ENCODE measurements at regions not wholly inside any gene's neighbourhood (a gene's known extent, or its start where the extent isn't known, plus 50 kb on each side); places are given as distances from the start of the nearest gene placed in this dataset.
"Not testable (repeated sequence)": the region's sequence is repeated elsewhere in the genome, so short reads cannot be mapped to it uniquely, and the experiment has no call there.

DNA sequence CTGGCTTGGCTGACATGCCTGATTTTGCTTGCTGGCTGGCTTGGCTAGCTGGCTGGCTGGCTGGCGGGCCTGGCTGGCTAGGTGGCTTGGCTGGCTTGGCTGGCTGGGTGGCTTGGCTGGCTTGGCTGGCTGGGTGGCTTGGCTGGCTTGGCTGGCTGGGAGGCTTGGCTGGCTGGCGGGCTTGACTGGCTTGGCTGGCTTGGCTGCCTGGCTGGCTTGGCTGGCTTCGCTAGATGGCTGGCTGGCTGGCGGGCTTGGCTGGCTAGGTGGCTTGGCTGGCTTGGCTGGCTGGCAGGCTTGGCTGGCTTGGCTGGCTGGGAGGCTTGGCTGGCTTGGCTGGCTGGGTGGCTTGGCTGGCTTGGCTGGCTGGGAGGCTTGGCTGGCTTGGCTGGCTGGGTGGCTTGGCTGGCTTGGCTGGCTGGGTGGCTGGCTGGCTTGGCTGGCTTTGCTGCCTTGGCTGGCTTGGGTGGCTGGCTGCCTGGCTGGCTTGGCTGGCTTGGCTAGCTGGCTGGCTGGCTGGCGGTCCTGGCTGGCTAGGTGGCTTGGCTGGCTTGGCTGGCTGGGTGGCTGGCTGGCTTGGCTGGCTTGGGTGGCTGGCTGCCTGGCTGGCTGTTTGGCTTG lies 2827.0 kb downstream of the RPIA start:
- not testable (repeated sequence) for H3K4me3 ChIP-seq (ENCODE audit: low read length)

DNA sequence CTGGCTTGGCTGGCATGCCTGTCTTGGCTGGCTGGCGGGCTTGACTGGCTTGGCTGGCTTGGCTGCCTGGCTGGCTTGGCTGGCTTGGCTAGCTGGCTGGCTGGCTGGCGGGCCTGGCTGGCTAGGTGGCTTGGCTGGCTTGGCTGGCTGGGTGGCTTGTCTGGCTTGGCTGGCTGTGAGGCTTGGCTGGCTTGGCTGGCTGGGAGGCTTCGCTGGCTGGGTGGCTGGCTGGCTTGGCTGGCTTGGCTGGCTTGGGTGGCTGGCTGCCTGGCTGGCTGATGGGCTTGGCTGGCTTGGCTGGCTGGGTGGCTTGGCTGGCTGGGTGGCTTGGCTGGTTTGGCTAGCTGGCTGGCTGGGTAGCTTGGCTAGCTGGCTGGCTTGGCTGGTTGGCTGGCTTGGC lies 2827.9 kb downstream of the RPIA start:
- H3K4me3 ChIP-seq (ENCODE audit: low read length), result not testable (repeated sequence)

DNA sequence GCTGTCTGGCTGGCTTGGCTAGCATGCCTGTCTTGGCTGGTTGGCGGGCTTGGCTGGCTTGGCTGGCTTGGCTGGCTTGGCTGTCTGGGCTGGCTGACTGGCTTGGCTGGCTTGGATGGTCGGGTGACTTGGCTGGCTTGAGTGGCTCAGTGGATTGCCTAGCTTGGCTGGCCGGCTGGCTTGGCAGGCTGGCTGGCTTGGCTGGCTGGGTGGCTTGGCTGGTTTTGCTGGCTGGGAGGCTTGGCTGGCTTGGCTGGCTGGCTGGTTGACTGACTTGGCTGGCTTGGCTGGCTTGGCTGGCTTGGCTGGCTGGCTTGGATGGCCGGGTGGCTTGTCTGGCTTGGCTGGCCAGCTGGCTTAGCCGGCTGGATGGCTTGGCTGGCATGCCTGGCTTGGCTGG lies 2828.4 kb downstream of the RPIA start:
- H3K4me3 ChIP-seq (ENCODE audit: low read length), result not testable (repeated sequence)

DNA sequence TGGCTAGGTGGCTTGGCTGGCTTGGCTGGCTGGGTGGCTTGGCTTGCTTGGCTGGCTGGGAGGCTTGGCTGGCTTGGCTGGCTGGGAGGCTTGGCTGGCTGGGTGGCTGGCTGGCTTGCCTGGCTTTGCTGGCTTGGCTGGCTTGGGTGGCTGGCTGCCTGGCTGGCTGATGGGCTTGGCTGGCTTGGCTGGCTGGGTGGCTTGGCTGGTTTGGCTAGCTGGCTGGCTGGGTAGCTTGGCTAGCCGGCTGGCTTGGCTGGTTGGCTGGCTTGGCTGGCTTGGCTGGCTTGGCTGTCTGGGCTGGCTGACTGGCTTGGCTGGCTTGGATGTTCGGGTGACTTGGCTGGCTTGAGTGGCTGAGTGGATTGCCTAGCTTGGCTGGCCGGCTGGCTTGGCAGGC lies 2829.1 kb downstream of the RPIA start:
- not testable (repeated sequence) for H3K4me3 ChIP-seq (ENCODE audit: low read length)

DNA sequence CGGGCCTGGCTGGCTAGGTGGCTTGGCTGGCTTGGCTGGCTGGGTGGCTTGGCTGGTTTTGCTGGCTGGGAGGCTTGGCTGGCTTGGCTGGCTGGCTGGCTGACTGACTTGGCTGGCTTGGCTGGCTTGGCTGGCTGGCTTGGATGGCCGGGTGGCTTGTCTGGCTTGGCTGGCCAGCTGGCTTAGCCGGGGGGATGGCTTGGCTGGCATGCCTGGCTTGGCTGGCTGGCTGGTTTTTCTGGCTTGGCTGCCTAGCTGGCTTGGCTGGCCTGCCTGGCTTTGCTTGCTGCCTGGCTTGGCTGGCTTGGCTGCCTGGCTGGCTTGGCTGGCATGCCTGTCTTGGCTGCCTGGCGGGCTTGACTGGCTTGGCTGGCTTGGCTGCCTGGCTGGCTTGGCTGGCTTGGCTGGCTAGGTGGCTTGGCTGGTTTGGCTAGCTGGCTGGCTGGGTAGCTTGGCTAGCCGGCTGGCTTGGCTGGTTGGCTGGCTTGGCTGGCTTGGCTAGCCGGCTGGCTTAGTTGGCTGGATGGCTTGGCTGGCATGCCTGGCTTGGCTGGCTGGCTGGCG lies 2829.6 kb downstream of the RPIA start:
- H3K4me3 ChIP-seq (ENCODE audit: low read length), result not testable (repeated sequence)

DNA sequence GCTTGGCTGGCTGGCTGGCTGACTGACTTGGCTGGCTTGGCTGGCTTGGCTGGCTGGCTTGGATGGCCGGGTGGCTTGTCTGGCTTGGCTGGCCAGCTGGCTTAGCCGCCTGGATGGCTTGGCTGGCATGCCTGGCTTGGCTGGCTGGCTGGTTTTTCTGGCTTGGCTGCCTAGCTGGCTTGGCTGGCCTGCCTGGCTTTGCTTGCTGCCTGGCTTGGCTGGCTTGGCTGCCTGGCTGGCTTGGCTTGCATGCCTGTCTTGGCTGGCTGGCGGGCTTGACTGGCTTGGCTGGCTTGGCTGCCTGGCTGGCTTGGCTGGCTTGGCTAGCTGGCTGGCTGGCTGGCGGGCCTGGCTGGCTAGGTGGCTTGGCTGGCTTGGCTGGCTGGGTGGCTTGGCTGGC lies 2830.5 kb downstream of the RPIA start:
- H3K4me3 ChIP-seq (ENCODE audit: low read length), result not testable (repeated sequence)

DNA sequence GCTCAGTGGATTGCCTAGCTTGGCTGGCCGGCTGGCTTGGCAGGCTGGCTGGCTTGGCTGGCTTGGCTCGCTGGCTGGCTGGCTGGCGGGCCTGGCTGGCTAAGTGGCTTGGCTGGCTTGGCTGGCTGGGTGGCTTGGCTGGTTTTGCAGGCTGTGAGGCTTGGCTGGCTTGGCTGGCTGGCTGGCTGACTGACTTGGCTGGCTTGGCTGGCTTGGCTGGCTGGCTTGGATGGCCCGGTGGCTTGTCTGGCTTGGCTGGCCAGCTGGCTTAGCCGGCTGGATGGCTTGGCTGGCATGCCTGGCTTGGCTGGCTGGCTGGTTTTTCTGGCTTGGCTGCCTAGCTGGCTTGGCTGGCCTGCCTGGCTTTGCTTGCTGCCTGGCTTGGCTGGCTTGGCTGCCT lies 2831.4 kb downstream of the RPIA start:
- not testable (repeated sequence) for H3K4me3 ChIP-seq (ENCODE audit: low read length)

DNA sequence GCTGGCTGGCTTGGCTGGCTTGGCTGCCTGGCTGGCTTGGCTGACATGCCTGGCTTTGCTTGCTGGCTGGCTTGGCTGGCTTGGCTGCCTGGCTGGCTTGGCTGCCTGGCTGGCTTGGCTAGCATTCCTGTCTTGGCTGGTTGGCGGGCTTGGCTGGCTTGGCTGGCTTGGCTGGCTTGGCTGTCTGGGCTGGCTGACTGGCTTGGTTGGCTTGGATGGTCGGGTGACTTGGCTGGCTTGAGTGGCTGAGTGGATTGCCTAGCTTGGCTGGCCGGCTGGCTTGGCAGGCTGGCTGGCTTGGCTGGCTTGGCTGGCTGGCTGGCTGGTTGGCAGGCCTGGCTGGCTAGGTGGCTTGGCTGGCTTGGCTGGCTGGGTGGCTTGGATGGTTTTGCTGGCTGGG lies 2832.3 kb downstream of the RPIA start:
- not testable (repeated sequence) for H3K4me3 ChIP-seq (ENCODE audit: low read length)

DNA sequence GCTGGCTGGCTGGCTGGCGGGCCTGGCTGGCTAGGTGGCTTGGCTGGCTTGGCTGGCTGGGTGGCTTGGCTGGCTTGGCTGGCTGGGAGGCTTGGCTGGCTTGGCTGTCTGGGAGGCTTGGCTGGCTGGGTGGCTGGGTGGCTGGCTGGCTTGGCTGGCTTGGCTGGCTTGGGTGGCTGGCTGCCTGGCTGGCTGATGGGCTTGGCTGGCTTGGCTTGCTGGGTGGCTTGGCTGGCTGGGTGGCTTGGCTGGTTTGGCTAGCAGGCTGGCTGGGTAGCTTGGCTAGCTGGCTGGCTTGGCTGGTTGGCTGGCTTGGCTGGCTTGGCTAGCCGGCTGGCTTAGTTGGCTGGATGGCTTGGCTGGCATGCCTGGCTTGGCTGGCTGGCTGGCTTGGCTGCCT lies 2834.1 kb downstream of the RPIA start:
- not testable (repeated sequence) for H3K4me3 ChIP-seq (ENCODE audit: low read length)

DNA sequence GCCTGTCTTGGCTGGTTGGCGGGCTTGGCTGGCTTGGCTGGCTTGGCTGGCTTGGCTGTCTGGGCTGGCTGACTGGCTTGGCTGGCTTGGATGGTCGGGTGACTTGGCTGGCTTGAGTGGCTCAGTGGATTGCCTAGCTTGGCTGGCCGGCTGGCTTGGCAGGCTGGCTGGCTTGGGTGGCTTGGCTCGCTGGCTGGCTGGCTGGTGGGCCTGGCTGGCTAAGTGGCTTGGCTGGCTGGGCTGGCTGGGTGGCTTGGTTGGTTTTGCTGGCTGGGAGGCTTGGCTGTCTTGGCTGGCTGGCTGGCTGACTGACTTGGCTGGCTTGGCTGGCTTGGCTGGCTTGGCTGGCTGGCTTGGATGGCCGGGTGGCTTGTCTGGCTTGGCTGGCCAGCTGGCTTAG lies 2834.6 kb downstream of the RPIA start:
- not testable (repeated sequence) for H3K4me3 ChIP-seq (ENCODE audit: low read length)

DNA sequence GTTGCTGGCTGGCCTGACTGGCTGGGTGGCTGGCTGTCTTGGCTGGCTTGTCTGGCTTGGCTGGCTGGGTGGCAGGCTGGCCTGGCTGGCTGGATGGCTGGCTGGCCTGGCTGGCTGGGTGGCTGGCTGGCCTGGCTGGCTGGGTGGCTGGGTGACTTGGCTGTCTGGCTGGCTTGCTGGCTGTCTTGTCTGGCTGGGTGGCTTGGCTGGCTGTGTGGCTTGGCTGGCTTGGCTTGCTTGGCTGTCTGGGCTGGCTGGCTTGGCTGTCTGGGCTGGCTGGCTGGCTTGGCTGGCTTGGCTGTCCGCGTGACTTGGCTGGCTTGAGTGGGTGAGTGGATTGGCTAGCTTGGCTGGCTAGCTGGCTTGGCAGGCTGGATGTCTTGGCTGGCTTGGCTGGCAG lies 2835.6 kb downstream of the RPIA start:
- not testable (repeated sequence) for H3K4me3 ChIP-seq (ENCODE audit: low read length)

DNA sequence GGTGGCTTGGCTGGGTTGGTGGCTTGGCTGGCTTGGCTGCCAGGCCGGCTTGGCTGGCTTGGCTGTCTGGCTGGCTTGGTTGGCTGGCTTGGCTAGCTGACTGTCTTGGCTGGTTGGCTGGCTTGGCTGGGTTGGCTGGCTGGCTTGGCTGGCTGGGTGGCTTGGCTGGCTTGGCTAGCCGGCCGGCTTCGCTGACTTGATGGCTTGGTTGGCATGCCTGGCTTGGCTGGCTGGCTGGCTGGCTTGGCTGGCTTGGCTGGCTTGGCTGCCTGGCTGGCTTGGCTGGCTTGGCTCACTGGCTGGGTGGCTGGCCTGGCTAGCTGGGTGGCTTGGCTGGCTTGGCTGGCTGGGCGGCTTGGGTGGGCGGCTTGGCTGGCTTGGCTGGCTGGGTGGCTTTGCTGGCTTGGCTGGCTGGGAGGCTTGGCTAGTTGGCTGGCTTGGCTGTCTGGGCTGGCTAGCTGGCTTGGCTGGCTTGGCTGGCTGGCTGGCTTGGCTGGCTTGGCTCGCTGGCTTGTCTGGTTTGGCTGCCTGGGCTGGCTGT lies 2836.1 kb downstream of the RPIA start:
- not testable (repeated sequence) for H3K4me3 ChIP-seq (ENCODE audit: low read length)

DNA sequence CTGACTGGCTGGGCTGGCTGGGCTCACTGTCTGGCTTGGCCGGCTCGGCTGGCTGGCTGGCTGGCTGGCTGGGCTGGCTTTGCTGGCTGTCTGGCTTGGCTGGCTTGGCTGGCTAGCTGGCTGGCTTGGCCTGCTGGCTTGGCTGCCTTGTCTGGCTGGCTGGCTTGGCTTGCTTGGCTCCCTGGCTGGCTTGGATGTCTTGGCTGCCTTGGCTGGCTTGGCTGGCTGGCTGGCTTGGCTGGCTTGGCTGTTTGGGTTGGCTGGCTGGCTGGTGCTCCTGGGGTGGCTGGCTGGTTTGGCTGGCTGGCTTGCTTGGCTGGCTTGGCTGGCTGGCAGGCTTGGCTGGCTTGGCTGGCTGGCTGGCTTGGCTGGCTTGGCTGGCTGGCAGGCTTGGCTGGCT lies 2836.9 kb downstream of the RPIA start:
- H3K4me3 ChIP-seq (ENCODE audit: low read length), result not testable (repeated sequence)

DNA sequence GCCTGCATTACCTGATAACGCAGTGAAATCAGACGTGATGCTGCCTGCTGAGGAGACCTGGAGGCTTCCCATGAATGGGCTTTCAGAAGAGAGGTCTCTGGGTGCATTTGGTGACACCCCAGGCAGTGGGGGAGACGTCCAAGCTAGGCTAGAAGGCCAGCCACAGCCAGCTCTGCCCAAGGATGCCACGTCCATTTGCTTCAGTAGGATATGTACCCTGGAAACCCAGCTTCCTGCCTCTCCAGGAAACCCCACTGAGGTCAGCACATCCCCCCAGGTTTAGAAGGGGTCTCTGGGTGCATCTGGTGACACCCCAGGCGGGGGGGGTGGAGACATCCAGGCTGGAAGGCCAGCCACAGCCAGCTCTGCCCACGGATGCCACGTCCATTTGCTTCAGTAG lies 2844.6 kb downstream of the RPIA start:
- not testable (repeated sequence) for H3K4me3 ChIP-seq (ENCODE audit: low read length)

DNA sequence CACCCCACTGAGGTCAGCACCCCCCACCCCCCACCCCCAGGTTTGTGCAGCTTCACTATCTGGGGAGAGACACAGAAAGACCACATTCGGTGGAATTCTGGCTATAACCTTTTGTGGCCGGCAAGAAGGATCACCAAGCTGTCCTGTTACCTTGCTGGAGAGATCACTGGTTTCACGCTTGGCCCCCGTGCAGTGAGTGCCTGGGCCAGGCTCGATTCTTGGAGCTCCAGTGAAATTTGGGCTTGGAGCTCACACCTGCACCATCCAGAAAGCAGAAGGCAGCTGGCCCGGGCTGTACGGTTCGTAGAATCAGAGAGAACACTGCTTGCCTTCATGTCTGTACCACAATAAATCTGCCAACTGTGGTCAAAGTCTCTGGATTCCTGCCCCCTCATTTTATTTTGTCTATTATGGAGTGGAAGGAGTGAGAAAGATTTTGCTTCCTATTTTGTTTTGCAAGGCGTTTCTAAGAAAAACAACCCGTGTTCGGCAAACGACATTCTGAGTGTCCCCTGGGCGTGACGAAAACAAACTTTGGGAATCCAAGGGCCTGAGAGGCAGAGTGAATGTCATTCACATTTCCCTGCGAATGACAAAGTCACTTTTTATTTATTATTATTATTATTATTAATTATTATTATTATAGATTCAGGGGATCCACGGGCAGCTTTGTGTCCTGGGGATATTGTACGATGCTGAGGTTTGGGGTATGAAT lies 2845.2 kb downstream of the RPIA start:
- not testable (repeated sequence) for H3K4me3 ChIP-seq (ENCODE audit: low read length)

DNA sequence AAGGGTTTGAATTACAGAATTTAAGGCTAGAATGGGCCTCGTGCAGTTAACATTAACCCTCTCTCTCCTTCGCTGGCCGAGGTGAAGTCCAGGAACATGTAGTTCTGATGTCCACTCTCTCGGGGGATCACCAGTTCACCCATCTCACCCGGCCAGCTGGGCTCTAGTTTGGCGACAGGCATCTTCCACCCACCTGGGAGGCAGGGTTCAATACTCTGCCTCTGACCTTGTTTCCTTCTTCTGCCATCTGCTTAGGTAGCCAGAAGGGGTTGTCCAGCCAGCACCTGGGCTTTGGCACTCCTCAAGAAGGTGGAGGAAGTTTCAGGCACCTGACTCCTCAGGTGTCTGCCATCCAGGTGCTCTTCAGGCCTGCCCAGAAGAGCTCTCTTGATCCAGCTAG lies 2857.8 kb downstream of the RPIA start:
- not testable (repeated sequence) for H3K4me3 ChIP-seq (ENCODE audit: low read length)

DNA sequence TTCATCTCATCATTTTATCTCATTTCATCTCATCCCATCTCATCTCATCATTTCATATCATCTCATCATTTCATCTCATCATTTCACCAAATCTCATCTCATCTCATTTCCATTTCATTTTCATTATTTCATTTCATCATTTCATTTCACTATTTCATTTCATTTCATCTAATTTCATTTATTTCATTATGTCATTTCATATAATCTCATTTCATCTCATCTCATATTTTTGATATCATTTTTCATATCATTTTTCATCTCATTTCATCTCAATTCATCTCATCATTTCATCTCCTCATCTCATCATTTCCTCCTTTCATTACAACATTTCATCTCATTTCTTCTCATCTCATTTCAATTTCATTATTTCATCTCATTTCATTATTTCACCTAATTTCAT lies 2866.8 kb downstream of the RPIA start:
- H3K4me3 ChIP-seq (ENCODE audit: low read length), result not testable (repeated sequence)

DNA sequence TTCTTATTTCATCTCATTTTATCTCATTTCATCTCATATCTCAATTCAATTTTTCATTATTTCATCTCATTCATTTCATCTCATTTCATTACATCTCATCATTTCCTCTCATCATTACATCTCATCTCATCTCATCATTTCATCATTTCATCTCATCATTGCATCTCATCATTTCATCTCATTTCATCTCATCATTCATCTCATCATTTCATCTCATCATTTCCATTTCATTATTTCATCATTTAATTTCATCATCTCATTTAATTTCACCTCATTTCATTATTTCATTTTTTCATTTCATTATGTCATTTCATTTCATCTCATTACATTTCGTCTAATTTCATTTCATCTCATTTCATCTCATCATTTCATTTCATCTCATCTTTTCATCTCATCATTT lies 2867.8 kb downstream of the RPIA start:
- H3K4me3 ChIP-seq (ENCODE audit: low read length), result not testable (repeated sequence)

DNA sequence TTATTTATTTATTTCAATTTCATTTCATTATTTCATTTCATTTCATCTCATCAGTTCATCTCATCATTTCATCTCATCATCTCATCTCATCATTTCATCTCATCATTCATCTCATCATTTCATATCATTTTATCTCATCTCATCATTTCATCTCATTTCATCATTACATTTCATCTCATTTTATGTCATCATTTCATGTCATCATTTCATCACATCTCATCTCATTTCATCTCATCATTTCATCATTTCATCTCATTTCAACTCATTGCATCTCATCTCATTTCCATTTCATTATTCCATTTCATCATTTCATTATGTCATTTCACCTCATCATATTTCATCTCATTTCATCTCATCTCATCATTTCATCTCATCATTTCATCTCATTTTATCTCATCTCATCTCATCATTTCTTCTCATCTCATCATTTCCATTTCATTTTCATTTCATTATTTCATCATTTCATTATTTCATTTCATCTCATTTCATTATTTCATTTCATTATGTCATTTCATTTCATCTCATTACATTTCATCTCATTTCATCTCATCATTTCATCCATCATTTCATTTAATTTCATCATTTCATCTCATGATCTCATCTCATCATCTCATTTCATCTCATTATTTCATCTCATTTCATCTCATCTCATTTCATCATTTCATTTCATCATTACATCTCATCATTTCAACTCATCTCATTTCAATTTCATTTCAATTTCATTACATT lies 2868.6 kb downstream of the RPIA start:
- not testable (repeated sequence) for H3K4me3 ChIP-seq (ENCODE audit: low read length)

DNA sequence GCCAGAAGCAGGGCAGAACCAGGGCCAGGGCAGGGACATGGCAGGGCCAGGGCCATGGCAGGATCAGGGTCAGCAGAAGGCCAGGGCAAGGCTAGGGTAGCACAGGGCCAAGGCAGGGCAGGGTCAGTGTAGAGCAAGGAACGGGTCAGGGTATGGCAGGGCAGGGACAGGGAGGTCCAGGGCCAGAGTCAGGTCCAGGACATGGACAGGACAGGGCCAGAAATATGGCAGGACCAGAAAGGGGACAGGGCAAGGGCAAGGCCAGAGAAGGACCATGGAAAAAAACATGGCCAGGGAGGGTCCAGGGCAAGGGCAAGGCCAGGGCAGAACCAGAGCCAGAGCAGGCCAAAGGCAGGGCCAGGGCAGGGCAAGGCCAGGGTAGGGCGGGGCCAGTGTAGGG lies 2870.7 kb downstream of the RPIA start:
- not testable (repeated sequence) for H3K4me3 ChIP-seq (ENCODE audit: low read length)

DNA sequence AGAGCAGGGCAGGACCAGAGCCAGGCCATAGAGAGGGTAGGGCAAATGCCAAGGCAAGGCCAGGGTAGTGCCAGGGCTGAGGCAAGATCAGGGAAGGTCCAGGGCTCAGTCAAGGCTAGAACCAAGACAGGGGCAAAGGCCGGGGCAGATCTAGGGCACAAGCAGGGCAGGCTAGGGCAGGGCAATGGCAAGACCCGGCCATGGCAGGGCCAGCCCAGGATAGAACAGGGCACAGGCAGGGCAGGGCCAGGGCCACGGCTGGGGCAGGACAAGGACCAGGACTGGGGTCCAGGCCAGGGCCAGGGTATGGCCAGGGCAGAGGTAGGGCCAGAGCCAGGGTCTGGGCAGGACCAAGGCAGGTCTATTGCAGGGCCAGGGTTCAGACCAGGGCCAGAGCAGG lies 2873.2 kb downstream of the RPIA start:
- H3K4me3 ChIP-seq (ENCODE audit: low read length), result not testable (repeated sequence)
